ENCODE measurements at regions not wholly inside any gene's neighbourhood (a gene's known extent, or its start where the extent isn't known, plus 50 kb on each side); places are given as distances from the start of the nearest gene placed in this dataset.

DNA sequence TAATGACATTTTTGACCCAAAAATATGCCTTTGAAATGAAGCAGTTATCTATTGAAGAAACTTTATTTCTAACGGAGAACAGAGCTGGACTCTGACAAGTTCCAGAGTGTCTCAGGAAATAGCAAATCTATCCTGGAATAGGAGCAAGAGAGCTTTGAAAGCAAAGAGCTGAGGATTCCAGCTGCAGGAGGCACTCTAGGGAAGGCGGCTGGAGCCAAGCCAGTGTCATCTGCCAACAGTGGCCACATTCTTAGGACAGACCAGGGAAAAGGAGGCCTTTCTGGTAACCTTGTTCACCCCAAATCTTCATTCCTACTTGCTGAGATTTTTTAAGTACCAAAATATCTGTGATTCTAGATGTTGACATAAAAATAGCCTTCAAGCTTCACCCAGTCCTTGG, 493.5 kb upstream of the B3GAT1 start:
- no peak for DNase-seq

DNA sequence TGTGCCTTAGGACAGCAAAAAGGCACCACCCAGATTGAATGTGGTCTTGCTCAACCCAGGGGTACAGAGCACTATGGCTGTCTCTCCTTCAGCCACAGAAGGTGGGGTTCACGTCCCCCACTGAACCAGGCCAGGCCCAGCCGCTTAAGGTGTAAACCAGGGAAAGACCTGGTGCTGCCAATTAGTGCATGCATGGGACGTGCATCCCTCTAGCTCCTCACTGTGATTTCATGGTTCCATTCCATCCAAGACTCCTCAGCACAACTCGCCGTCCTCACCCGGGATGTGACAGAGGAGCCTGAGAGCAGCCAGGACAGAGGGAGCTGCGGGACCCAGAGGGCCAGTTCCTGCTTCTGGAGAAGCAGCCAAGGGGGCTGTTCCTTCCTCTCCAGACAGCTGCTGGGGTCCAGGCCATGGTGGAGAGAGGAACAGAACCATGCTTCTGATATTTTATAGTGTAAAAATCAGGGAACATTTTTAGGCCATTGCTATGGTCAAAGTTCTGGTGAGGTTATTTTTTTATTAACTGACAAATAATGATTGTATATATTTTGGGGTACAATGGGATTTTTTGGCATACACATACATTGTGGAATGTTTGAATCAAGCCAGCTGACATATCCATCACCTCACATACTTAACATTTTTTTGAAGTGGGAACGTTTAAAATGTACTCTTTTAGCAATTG, 492.2 kb upstream of the B3GAT1 start:
- DNase-seq: no peak

DNA sequence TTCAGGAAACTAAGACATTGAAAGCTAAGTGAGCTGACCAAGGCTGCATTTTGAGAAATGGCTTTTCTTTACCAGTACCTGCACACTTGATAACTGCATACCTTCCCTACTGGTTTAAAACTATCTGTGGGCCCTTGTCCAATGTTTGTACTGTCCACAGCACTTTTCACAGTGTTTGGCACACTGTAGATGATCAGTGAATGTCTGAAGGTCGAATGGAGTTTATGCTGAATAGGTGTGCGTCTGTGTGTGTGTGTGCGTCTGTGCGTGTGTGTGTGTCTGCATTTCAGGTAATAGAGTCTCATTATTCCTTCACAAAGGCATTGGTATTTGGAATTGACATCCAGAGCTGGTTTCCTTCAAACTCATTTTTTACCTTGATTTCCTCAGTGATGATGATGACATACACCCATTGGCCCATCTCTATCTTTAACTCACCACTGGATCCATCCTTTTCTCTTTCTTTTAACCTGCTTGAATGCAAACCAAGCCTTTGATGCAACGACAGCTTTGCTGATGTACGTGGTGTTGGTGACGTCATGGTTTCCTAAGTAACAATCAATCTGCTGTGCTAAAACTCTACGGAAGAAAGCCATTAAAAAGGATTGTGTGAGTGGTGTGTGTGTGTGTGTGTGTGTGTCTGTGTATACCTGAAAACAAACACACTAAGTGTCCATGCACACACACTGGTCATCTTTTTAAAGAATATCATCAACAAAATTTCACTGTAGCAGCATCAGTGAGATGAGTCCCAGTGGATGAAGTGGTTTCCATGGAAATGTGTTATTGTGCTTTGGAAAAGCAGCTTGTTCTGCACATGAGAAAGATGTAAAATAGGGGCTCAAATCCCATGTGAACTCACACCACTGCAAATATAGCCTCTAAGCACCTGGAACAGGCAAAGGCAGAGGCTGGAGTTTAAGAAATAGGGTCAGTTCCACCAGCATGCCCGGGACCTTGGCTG, 490.2 kb upstream of the B3GAT1 start:
- no peak for DNase-seq

DNA sequence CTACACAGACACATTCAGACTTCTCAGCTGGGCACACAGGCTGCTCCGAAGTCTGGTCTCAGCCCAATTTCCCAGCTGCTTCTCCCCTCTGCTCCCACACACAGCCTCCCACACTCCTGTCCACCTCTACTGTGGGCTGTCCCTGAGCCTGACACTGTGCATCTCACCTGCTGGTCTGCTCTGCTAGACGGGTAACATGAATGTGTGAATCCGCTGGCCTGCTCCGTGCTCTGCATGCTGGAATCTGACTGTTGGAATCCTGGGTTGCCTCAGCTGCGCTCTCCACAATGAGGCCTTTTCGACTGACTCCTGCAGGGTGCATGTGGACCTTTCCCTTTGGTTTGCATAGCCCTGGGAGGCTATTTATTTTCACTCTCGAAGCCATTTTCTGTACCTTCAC, 489.5 kb upstream of the B3GAT1 start:
- no peak for DNase-seq

DNA sequence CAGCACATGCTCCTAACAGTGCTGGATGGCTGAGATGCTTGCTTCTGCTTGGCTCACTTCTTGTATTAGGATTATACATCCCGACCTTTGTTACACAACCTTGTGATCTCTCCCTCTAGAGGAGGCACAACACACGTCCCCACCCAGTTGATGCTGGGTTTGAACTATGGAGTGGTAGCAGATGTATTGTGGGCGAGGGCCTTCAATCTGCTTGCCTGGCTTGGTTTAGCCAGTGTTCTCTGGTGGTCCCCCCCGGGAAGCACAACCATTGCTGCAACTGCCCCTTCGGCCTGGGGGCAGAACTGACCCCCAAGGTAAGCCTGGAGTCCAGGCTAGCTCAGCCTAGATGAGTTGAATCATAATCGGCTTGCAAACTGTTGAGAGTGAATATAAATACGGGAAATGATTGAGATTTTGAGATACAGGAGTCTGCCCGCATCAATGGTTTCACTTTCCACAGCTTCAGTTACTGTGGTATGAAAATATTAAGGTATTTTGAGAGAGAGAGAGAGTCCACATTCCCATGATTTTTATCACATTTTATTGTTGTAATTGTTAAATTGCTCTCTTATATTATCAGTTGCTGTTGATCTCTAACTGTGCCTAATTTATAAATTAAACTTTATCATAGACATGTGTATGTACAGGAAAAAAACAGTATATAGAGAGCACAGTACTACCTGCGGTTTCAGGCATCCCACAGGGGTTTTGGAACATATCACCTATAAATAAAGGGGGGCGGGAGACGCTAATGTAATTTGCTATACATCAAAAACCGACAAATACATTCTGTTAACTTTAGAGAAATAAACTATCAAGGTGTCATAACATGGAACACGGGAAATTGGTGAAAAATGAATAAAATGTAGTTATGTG, 482.0 kb upstream of the B3GAT1 start:
- DNase-seq: no peak

DNA sequence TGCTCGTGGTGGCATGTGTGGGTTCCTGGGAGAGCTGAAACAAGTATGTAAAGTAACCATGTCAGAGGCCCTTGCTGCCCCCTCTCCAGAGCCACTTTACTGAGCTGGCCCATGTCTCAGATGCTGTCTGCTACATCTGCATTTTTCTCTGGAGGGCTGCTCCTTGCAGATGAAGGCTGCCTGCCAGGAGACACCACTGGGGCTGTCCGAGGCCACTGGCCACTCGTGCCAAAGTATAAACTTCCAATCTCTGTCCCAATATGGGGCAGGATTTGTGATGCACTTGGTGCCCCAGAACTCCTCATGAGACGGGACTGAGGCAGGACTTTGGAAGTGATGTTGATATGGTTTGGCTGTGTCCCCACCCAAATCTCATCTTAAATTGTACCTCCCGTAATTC, 478.4 kb upstream of the B3GAT1 start:
- DNase-seq: no peak

DNA sequence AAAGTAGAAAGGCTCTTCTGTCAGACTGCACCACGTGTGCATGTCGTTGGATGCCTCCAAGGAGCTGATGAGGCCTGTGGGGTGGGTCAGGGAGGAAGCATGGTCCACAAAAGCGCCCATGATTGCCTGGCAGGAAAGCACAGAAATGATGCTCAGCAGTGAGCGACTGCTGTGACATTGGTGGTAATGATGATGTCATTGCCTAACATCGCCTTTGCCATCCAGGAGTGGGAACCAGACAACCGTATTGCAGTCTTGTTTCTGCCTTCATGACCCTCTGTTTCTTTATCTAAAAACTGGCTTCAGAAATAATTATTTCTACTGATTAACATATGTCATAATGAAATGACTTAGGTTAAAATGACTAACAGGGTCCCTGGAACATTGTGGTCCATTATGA, 477.8 kb upstream of the B3GAT1 start:
- no peak for DNase-seq

DNA sequence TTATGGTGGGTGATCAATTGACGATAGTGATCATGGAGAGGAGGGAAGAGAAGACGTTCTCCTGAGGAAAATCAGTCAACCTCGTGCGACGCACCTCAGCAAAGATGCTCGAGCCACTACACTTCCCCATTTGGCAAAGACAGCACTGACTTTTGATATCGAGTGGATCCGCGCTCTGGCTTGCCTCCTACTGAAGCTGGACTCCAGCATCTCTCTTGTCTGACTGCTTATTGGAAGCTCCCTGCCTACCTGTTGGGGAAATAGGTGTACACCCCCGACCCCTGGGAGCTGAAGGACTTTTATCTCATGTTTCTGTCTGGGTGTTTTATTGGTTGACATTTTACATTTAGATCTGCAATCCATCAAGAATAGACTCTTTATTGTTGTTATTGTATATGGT, 476.8 kb upstream of the B3GAT1 start:
- DNase-seq: no peak

DNA sequence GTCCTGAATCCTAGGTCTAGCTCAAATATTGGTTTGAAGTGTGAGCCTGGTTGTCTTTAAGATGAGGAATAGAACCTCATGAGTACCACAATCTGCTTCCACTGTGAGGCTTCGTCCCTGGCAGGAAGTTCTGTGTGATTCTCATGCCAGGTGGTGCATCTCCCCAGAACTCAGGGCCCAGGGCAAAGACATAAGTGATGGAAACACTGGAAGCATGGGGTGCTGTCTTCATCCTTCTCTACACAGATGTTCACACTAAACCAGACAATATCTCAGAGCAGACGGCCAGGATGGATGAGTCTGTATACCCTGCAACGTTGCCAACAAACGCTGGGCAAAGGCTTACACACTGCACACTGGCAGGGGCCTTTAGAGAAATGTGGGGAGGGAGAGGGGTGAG, 475.9 kb upstream of the B3GAT1 start:
- DNase-seq: no peak

DNA sequence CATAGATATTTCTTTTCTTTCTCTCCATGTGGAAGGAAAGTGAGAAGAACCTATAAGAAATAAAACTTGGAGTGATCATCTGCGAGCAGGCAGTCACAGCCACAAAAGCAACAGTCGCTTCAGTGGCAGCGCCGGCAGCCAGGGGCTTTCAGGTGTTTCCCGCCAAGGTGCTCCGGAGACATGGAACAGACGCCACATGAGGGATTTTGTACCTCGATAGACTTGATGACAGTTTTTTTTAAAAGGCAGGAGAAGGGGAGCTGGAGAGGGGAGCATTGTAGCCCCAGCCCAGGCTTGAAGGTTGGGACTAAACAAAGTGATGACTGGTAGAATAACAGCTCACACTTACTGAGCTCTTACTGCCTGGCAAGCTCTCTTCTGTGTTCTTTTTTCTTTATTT, 471.4 kb upstream of the B3GAT1 start:
- DNase-seq: no peak

DNA sequence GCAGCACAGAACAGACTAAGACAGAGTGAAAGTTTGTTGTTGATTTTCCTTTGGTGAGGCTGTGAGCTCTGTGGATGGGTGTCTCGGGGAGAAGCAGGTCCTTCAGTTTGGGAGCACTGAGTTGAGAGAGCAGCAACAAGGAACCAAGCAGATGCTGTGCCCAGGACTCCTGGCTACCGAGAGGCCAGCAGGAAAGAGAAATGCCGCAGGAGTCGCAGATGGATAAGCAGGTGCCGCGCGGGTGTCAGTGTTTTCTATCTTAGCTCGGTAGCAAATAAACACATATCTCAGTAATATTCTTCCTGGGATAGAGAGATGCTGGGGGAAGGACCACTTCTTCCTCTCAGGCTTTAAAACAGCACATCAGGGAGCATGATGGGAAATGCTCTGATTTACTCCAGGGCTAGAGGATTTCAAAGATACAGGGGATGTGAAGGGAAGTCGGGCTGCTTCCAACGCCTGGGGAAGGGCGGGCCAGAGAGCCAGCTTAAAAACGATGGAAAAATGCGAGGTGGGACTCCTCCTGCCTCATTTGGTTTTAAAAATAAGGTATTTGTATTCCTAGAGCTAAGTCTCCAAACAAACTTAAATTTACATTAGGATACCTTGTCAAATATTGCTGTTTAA, 470.7 kb upstream of the B3GAT1 start:
- no peak for DNase-seq

DNA sequence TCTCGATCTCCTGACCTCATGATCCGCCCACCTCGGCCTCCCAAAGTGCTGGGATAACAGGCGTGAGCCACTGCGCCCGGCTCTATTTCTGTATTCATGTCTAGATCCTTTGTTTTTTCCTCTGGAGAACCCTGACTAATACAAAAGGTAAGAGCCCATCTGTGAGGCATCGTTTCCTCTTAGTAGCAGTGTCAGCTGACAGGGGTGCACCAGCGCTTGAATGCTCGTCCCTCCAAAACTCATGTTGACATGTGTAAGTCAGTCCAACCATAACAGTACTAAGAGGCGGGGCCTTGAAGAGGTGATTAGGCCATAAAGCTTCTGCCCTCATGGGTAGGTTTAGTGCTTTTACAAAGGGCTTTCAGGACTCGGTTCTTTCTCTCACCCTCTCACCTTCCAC, 470.1 kb upstream of the B3GAT1 start:
- DNase-seq: no peak

DNA sequence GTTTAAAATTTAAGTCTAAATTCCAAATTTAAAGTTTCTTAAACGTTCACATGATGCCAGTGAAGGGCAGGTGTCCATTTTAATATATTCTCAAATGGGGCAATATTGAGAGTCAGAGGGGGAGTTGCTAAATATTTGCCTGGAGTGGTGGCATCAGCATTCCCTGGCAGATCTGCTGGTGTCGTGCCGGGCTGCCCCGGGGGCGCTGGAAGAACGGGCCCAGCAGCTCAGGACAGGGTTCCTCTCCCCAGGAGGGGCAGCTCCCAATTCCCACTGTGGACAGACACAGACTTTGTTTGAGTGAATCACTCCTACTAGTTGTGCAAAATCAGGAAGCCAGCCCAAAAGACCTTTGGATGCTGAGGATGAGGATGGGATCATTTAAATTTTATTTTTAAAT, 468.7 kb upstream of the B3GAT1 start:
- DNase-seq: no peak

DNA sequence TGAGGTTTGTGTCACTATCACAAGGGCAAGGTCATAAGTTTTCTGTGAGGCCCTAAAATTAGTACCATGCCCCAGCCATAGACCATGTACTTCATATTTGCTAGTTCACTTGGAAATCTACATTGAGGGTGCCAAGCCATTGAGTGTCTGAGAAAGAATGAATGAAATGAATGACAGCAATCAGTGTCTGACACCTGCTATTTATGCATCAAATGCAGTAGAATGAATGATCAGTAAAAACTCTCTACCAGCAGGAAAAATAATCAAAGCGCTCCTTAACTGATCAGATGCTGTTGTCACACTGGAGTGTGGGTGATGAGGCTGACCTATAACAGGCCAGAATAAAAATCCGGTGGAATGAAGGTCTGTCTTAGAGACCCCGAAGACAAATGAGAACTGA, 467.9 kb upstream of the B3GAT1 start:
- no peak for DNase-seq

DNA sequence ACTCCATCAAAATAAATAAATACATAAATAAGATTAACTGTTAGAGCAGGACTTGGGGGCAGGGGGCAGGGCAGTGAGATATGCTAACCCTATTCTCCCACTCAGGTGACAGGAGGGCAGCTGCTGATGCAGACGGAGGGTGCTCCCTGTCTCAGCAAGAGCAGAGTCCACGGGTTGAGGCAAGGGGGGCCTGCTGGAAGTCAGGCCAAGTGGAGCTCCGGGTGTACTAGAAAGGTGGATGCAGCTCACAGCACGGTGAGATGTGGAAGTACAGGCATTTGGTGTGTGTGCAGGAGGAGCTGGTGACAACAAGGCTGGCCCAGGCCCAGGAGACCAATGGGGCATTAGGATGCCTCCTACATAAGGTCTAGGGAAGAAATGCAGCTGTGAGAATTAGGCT, 467.3 kb upstream of the B3GAT1 start:
- DNase-seq: no peak

DNA sequence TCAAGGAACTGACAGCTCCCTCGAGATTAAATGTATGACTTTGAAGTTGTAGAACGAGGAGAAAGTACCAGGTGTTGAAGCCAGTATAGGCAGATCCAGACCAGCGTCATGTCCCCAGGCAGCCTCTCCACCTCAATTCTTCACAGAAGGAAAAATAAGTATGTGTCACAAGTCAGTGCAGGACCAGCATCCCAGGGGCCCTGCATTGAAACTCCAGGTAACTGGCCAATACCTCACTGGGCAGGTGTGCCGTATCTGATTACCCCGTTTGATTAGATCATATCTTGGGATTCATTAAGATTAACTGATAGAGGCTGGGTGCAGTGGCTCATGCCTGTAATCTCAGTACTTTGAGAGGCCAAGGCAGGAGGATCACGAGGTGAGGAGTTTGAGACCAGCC, 466.7 kb upstream of the B3GAT1 start:
- no peak for DNase-seq

DNA sequence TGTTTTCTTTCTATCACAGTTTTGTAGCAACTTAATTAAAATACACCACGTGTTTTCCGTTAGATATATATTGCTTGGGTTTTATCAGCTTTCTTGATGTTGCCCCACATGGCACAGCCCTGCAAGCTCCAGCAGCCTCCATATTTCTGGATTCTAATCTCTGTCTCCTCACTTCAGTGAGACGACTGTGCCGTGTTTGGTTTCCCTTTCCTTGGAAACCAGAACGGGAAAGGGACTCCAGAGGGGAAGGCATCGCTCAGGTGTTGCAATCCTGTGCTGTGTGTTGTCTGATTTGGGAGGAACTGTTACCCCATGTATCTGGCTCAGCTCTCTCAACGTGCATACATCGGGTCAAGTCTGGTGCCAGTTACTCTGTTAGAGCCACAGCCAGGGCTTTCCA, 464.2 kb upstream of the B3GAT1 start:
- DNase-seq: no peak

DNA sequence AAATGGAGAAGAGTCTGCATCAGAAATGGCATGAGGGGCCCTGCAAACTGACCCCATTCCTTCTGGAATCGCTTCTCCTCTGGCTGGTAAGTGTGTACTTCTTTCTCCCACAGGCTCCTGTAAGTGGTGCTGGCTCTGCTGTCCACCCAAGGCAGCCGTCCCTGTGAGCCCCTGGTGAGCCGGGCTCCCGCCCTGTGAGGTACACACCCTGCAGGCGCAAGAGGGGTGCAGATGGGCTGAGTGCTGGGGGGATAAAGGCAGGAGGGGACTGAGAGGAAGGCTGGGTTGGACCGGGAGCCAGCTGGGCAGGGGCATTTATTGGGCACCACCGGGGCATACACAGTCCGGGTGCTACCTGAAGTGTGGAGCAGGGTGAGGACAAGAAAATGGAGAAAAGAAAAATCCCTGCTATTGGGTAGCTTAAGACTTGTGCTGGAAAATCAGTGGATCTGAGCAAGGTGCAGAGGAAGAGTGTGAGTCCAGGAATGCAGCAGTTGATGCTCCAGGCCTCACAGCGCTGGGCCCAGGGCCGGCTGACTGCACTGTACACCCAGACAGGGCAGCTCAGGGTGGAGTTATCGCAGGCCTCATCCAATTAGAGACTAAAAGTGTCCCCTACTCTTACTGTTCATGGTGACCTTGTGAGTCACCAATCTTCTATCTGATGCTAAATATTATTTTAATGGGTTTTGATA, 455.1 kb upstream of the B3GAT1 start:
- no peak for DNase-seq

DNA sequence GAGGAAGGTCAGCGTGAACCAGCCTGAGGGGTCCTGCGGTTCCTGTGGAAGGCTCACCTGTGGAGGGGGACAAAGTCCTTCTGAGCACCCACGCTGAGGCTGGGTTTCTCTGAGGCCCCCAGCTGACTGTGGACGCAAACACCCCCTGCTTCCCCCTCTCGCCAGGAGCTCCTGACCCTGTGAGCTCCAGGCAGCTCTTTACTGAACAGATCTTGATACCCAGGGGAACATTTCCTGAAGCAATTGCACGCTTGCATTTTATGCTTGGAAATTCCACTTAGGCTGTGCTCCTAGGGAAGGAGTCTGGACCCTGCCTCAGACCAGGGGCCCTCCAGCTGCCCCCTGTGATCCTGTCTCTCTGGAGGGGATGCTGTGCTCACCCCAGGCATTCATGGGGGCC, 454.2 kb upstream of the B3GAT1 start:
- DNase-seq: no peak

DNA sequence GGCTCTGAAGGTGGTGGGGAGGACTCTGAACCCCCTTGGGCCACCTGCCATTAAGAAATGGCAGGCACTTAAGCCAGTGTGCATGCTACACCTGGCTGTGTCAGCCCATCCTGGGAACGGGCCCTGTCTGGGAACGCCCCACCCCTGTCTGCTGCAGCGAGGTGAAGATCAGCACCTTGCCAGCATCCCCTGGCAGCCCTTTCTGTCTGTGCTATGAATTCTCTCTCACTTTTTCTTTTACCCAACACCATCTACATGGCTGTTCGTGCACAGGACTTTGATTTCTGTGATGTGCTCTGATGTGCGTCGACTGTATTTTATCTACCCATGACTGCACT, 452.9 kb upstream of the B3GAT1 start:
- no peak for DNase-seq

DNA sequence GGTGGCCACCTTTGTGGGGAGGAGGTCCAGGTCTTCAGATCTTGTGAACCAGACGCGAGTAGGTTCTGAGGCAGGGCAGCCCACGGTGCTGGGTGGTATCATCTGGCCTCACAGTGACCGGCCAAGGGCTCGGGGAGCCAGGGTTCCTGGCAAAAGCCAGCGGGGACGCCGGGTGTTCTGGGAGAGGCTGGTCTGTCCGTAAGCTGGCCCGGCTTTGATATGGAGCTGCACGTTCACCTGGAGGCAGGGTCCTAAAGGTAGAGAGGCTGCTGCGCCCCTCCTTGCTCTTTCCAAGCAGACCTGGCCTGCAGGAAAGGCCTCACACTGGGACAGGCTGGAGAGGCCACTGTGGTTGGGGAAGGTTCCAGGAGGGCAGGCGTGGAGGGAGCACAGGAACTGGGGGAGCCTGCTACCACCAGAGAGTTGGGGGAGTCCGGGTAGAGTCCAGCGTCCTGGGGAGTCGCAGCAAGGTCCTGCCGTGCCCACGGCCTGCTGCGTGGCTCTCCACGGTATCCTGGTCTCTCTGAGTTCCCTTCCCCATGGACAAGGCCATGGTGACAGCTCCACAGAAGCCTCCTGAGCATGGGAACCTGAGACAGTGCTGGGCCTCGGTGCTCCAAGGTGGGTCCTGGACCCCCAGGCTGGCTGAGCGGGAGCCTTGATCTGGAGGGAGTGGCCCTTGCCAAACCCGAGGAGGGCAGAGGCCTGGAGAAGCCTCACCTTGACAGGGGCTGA, 452.4 kb upstream of the B3GAT1 start:
- DNase-seq: no peak

DNA sequence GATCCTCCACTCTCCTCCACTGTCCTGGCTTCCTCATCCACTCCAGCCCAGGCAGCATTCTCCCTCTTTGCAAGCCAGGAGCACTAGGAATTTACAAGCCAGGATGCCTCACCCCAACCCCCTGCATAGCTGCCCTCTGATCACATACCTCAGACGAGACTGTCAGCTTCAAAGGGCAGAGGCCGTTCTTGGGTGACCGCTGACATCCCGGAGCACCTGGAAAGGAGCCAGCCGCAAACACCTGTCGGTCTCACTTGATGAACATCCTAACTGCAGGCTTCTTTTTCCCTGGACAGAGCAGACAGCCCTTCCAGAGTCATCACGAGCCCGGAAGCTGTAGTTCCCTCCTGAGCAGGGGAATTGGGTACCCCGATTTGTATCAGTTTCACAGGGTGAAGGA, 451.3 kb upstream of the B3GAT1 start:
- no peak for DNase-seq
